ENCODE measurements at regions not wholly inside any gene's neighbourhood (a gene's known extent, or its start where the extent isn't known, plus 50 kb on each side); places are given as distances from the start of the nearest gene placed in this dataset.

DNA sequence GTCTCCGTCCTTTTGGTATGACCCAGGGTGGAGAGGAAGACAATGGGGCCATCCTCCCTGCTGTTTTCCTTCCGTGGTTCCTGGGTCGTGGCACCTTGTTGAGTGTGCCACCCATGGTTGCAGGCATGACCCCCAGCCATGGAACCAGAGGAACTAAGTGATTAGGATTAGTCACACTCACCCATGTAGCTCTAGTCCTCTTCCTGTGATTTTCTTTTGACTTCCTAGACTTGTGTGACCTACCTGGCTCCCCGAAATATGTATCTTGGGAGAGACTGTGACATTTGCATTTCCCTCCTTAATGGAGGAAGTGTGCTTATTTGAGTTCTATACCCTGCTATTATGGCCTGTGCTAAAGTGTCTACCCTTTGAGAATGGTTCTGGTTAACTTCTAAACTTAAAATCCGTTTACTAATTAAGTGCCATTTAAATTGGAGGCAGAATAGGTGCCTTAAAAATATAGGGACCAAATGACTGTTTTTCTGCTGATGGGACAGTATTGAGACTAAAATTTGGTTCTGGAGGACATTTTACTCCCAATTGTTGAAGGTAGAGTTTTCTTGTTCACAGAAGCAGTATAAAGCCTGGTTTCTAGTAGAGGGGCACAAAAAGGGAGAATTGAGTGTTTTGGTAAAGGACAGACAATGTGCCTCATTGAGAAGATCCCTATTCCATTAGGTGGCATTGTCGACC is 545.6 kb downstream of the HDGFL1 start:
- no peak for TF ChIP-seq CTCF (IDR thresholded peaks at IDR 0.05; ENCODE audit: low read depth, low read length, poor library complexity, severe bottlenecking)
- TF ChIP-seq EZH2phosphoT487 (IDR thresholded peaks at IDR 0.05; ENCODE audit: borderline replicate concordance, low read length): no peak

All from DOHH2 (cell line).